HepG2 (cell line): ENCODE measurements at regions not wholly inside any gene's neighbourhood (a gene's known extent, or its start where the extent isn't known, plus 50 kb on each side); places are given as distances from the start of the nearest gene placed in this dataset.
A peak's percentile ranks its signal among the peaks of the same experiment; 100 is the strongest.

Experiments
- EP300 ChIP-seq, 3 experiments: sonication (generic) in 1 of 3; formaldehyde crosslinking in 1 of 3; IDR thresholded peaks; 2 replicates each; pipeline versions ENCODE4 v1.5.1 to v1.6.1; 2011 to 2020; ENCODE audit warnings: low read depth in 2 of 3, low read length in 2 of 3, borderline replicate concordance in 1 of 3, improper control_type of control experiment in 1 of 3, mild to moderate bottlenecking in 1 of 3, missing genetic modification reagents in 1 of 3, moderate library complexity in 1 of 3
- GLI4 ChIP-seq: sonication (generic); formaldehyde crosslinking; IDR thresholded peaks from 2 replicates; pipeline ENCODE4 v1.5.1; 2020; ENCODE audit warnings: missing genetic modification reagents, mild to moderate bottlenecking, moderate library complexity, borderline replicate concordance
- HNF4A ChIP-seq: sonication (generic); formaldehyde crosslinking; IDR thresholded peaks from 2 replicates; pipeline ENCODE4 v1.4.0; 2020; ENCODE audit warnings: missing genetic modification reagents
- ISL2 ChIP-seq: sonication (generic); formaldehyde crosslinking; IDR thresholded peaks from 2 replicates; pipeline ENCODE4 v1.5.0; 2020; ENCODE audit warnings: missing genetic modification reagents
- RARA ChIP-seq: IDR thresholded peaks from 2 replicates; pipeline ENCODE4 v1.6.1; 2016; ENCODE audit warnings: missing genetic modification reagents, missing compliant biosample characterization
- ZBTB21 ChIP-seq: sonication (generic); formaldehyde crosslinking; IDR thresholded peaks from 2 replicates; pipeline ENCODE4 v1.4.0; 2020; ENCODE audit warnings: missing genetic modification reagents
- ZHX2 ChIP-seq, 2 experiments: sonication (generic) in 1 of 2; formaldehyde crosslinking in 1 of 2; IDR thresholded peaks; 2 replicates each; pipeline versions ENCODE4 v1.6.1 to v1.9.0; 2014 to 2022; ENCODE audit warnings: antibody characterized with exemption in 1 of 2, borderline replicate concordance in 1 of 2, inconsistent platforms in 1 of 2, low read depth in 1 of 2, missing genetic modification reagents in 1 of 2
- ZNF138 ChIP-seq: sonication (generic); formaldehyde crosslinking; IDR thresholded peaks from 2 replicates; pipeline ENCODE4 v1.5.0; 2020; ENCODE audit warnings: mild to moderate bottlenecking, low read depth, missing genetic modification reagents
- ZNF292 ChIP-seq: sonication (generic); formaldehyde crosslinking; IDR thresholded peaks from 2 replicates; pipeline ENCODE4 v1.8.1; 2022; ENCODE audit warnings: mild to moderate bottlenecking, low read depth, missing genetic modification reagents, borderline replicate concordance
- ZNF777 ChIP-seq: sonication (generic); formaldehyde crosslinking; IDR thresholded peaks from 2 replicates; pipeline ENCODE4 v1.4.0; 2020; ENCODE audit warnings: missing genetic modification reagents
- ZNF782 ChIP-seq: sonication (generic); formaldehyde crosslinking; IDR thresholded peaks from 2 replicates; pipeline ENCODE4 v1.4.0; 2020; ENCODE audit warnings: missing genetic modification reagents, mild to moderate bottlenecking, borderline replicate concordance

- TF ChIP-seq ZNF782 = no peak
- peak; percentile 45; the same call in 1 of the 2 replicates for TF ChIP-seq ISL2 (CRISPR knock-in tag)
- 0 out of 4 replicates have a peak, but pooled peaks of 1 of the 2 experiments have one; percentile 15 for TF ChIP-seq EP300 (IDR thresholded peaks at IDR 0.05; ENCODE audit: low read depth in 2 of 2, low read length in 2 of 2)
- no peak for TF ChIP-seq EP300 (CRISPR knock-in tag; IDR thresholded peaks at IDR 0.05; ENCODE audit: borderline replicate concordance)
- no peak for TF ChIP-seq RARA (CRISPR knock-in tag)
- no peak for TF ChIP-seq ZHX2 (IDR thresholded peaks at IDR 0.05; ENCODE audit: low read depth)
- no peak for TF ChIP-seq ZHX2 (CRISPR knock-in tag; IDR thresholded peaks at IDR 0.05; ENCODE audit: borderline replicate concordance)
- no peak for TF ChIP-seq ZNF138
- peak; percentile 72 for TF ChIP-seq HNF4A (CRISPR knock-in tag)
- no peak for TF ChIP-seq ZBTB21
- peak; percentile 41; the same call in 1 of the 2 replicates for TF ChIP-seq ZNF292 (CRISPR knock-in tag)
- TF ChIP-seq GLI4 (CRISPR knock-in tag) = no peak
- no peak for TF ChIP-seq ZNF777 (CRISPR knock-in tag)
These were observed 69.3 kb upstream of the PHYHIPL start (continued) for GRCh38 chr10:59107147-59107546.
